Natural killer cell (primary cell): ENCODE measurements at regions not wholly inside any gene's neighbourhood (a gene's known extent, or its start where the extent isn't known, plus 50 kb on each side); places are given as distances from the start of the nearest gene placed in this dataset.
"Not testable (repeated sequence)": the region's sequence is repeated elsewhere in the genome, so short reads cannot be mapped to it uniquely, and the experiment has no call there.

Experiments
- ATAC-seq, 3 donors: fragments of 150-1000 bp in 2 of 3; fragments of 200-7000 bp in 1 of 3; cut with Tn5 transposase; 1 replicate in 1 of 3; 2 replicates in 2 of 3; pipeline ENCODE4 v1.10.0; 2021; ENCODE audit warnings: mild to moderate bottlenecking in 2 of 3, moderate library complexity in 2 of 3
- DNase-seq, 2 donors: peaks; one replicate each; pipeline versions ENCODE4 v3.0.0 to v3.0.0-alpha.2; 2013 to 2021; ENCODE audit warnings: mixed read lengths in 1 of 2
- H3K27ac ChIP-seq: one replicate; pipeline ENCODE4 v1.5.1; 2013; ENCODE audit warnings: mild to moderate bottlenecking, low read length
- H3K27me3 ChIP-seq: one replicate; pipeline ENCODE4 v1.6.1; 2013; ENCODE audit warnings: low read length; ENCODE audit not compliant: control insufficient read depth, insufficient read depth
- H3K36me3 ChIP-seq: one replicate; pipeline ENCODE4 v1.6.1; 2013; ENCODE audit warnings: low read length; ENCODE audit not compliant: control insufficient read depth, insufficient read depth
- H3K4me1 ChIP-seq: one replicate; pipeline ENCODE4 v1.6.1; 2013; ENCODE audit warnings: low read length; ENCODE audit not compliant: control insufficient read depth, insufficient read depth
- H3K4me3 ChIP-seq: one replicate; pipeline ENCODE4 v1.5.1; 2013; ENCODE audit warnings: low read length
- H3K9me3 ChIP-seq: one replicate; pipeline ENCODE4 v1.6.1; 2013; ENCODE audit warnings: low read length; ENCODE audit not compliant: control insufficient read depth, insufficient read depth
- H3K27ac Mint-ChIP-seq, 2 donors: one replicate each; pipeline ENCODE4 v1.8.0; 2022; ENCODE audit warnings: mild to moderate bottlenecking in 2 of 2, mixed read lengths in 2 of 2, moderate library complexity in 1 of 2
- H3K27me3 Mint-ChIP-seq, 2 donors: one replicate each; pipeline ENCODE4 v1.8.0; 2022; ENCODE audit warnings: low read depth in 2 of 2, mixed read lengths in 2 of 2
- H3K36me3 Mint-ChIP-seq: one replicate; pipeline ENCODE4 v1.8.0; 2022; ENCODE audit warnings: mixed read lengths
- H3K4me1 Mint-ChIP-seq, 2 donors: one replicate each; pipeline ENCODE4 v1.8.0; 2022; ENCODE audit warnings: mixed read lengths in 2 of 2
- H3K4me3 Mint-ChIP-seq: one replicate; pipeline ENCODE4 v1.8.0; 2022; ENCODE audit warnings: mild to moderate bottlenecking, moderate library complexity, mixed read lengths
- H3K9me3 Mint-ChIP-seq, 2 donors: one replicate each; pipeline ENCODE4 v1.8.0; 2022; ENCODE audit warnings: mixed read lengths in 2 of 2
- WGBS: methylation state at CpG from one replicate; pipeline ENCODE4 v1.1.7; 2013; ENCODE audit warnings: missing lambda C conversion rate; ENCODE audit not compliant: insufficient coverage; 5-methylcytosine and 5-hydroxymethylcytosine counted together
- intact Hi-C: fragments of 100-400 bp; cut with micrococcal nuclease; formaldehyde crosslinking; loops from one replicate; pipeline ENCODE4 v1.14.2; 2022
- TF ChIP-seq, protein P1 (sequence below): fragments of 200-600 bp; IDR thresholded peaks from one replicate; pipeline ENCODE4 v1.8.0; 2022; ENCODE audit warnings: antibody characterized with exemption

DNA sequence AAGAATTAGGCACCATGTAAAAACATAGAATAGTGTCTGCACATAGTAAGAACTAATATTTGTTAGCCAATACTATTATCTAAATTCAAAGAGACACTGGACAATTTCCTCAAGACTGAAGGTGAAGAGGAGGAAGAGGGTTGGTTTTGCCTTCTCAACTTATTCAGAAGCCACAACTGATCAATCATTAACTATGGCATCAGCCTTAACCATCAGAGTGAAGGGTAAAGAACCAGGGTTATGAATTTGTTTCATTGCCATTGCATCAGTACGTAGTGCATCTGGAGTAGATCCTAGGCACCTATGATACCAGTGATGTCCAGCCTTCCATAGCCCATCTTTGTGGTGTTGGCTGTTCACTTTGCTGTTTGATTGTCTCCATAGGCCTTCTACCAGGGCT lies 421.7 kb upstream of the DEPDC1 start:
- ATAC-seq (no peak), DNase-seq (no peak)
- 0% methylated on average over 1 of the region's 1 CpG for WGBS
- H3K27me3 ChIP-seq: no peaks in the 10 kb centered on the region
- no peaks in the 10 kb centered on the region for H3K4me1 ChIP-seq
- no peaks in the 10 kb centered on the region for H3K36me3 ChIP-seq
- no peak overlapping the region for H3K4me3 Mint-ChIP-seq
- no peaks in the 10 kb centered on the region for H3K9me3 ChIP-seq
- H3K36me3 Mint-ChIP-seq: no peaks in the 10 kb centered on the region
- H3K27me3 Mint-ChIP-seq: no peaks in the 10 kb centered on the region
- H3K4me1 Mint-ChIP-seq: no peaks in the 10 kb centered on the region
- peaks cover 6 to 14% of the 10 kb centered on the region in 2 donors for H3K9me3 Mint-ChIP-seq
- H3K27ac Mint-ChIP-seq: no peak overlapping the region
- TF ChIP-seq, protein P1, sequence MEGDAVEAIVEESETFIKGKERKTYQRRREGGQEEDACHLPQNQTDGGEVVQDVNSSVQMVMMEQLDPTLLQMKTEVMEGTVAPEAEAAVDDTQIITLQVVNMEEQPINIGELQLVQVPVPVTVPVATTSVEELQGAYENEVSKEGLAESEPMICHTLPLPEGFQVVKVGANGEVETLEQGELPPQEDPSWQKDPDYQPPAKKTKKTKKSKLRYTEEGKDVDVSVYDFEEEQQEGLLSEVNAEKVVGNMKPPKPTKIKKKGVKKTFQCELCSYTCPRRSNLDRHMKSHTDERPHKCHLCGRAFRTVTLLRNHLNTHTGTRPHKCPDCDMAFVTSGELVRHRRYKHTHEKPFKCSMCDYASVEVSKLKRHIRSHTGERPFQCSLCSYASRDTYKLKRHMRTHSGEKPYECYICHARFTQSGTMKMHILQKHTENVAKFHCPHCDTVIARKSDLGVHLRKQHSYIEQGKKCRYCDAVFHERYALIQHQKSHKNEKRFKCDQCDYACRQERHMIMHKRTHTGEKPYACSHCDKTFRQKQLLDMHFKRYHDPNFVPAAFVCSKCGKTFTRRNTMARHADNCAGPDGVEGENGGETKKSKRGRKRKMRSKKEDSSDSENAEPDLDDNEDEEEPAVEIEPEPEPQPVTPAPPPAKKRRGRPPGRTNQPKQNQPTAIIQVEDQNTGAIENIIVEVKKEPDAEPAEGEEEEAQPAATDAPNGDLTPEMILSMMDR: no peak
- no peak overlapping the region for H3K4me3 ChIP-seq
- H3K27ac ChIP-seq: no peak overlapping the region
- intact Hi-C loops: no loop called here

DNA sequence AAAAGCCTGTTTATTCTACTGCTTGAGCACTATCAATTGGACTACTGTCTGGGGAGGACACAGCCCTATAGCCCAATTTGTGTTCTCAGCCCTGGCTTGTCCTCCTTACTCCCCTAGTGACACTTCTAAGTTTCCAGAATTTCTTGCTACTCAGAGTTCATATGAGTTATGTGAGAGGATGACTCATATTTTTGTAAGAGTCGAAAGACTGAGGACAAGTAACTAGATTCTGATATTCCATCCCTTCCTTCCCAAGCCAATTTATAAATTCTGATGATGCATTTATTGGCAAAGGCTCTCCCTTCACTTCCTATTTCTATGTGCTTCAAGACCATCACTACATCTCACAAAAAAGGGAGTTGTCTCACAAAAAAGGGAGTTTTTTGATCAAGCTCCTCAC lies 422.2 kb upstream of the DEPDC1 start:
- no peaks in the 10 kb centered on the region for H3K9me3 ChIP-seq
- TF ChIP-seq, protein P1: no peak
- DNase-seq: no peak
- H3K27ac Mint-ChIP-seq: no peak overlapping the region
- no peak overlapping the region for H3K4me3 ChIP-seq
- H3K36me3 Mint-ChIP-seq: no peaks in the 10 kb centered on the region
- H3K27ac ChIP-seq: no peak overlapping the region
- no peaks in the 10 kb centered on the region for H3K36me3 ChIP-seq
- H3K4me1 ChIP-seq: no peaks in the 10 kb centered on the region
- ATAC-seq: no peak
- no peaks in the 10 kb centered on the region for H3K4me1 Mint-ChIP-seq
- intact Hi-C loops: no loop called here
- no peaks in the 10 kb centered on the region for H3K27me3 ChIP-seq
- no peaks in the 10 kb centered on the region for H3K27me3 Mint-ChIP-seq
- peaks cover 6 to 13% of the 10 kb centered on the region in 2 donors for H3K9me3 Mint-ChIP-seq
- 100% methylated on average over 1 of the region's 1 CpG for WGBS
- H3K4me3 Mint-ChIP-seq: no peak overlapping the region

DNA sequence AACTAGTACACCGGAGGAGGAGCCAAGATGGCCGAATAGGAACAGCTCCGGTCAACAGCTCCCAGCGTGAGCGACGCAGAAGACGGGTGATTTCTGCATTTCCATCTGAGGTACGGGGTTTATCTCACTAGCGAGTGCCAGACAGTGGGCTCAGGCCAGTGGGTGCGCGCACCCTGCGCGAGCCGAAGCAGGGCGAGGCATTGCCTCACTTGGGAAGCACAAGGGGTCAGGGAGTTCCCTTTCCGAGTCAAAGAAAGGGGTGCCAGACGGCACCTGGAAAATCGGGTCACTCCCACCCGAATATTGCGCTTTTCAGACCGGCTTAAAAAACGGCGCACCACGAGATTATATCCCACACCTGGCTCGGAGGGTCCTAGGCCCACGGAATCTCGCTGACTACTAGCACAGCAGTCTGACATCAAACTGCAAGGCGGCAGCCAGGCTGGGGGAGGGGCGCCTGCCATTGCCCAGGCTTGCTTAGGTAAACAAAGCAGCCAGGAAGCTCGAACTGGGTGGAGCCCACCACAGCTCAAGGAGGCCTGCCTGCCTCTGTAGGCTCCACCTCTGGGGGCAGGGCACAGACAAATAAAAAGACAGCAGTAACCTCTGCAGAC lies 426.7 kb upstream of the DEPDC1 start:
- WGBS: 92% methylated on average over 24 of the region's 30 CpGs
- ATAC-seq, H3K27me3 Mint-ChIP-seq, H3K4me3 Mint-ChIP-seq, H3K27me3 ChIP-seq, intact Hi-C loops, H3K9me3 Mint-ChIP-seq, H3K4me1 Mint-ChIP-seq, H3K27ac ChIP-seq, H3K36me3 ChIP-seq, H3K4me1 ChIP-seq, DNase-seq, H3K36me3 Mint-ChIP-seq, H3K9me3 ChIP-seq, H3K27ac Mint-ChIP-seq, H3K4me3 ChIP-seq: not testable (repeated sequence)

DNA sequence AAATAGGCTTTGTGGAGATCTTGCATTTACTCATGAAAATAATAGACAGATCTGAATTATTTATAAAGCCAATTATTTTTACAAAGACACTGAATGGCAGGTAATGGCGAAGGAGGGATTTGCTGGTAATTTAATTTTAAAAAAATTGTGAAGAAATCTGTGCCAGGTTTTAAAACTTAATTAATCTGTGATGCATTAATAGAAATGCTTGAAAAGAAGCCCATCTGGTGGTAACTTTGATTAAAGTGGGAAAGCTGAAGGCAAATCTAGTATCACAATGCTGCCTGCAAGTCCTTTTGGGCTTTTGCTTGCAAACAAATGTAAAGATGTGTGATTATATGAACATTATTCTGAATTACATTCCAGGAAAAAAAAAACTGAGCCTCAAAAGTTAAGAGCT lies 433.2 kb upstream of the DEPDC1 start:
- H3K27me3 Mint-ChIP-seq: no peaks in the 10 kb centered on the region
- ATAC-seq: no peak
- no peaks in the 10 kb centered on the region for H3K27me3 ChIP-seq
- H3K36me3 Mint-ChIP-seq: no peaks in the 10 kb centered on the region
- H3K4me3 ChIP-seq: no peak overlapping the region
- no peaks in the 10 kb centered on the region for H3K4me1 Mint-ChIP-seq
- no peaks in the 10 kb centered on the region for H3K36me3 ChIP-seq
- H3K27ac Mint-ChIP-seq: no peak overlapping the region
- no peak overlapping the region for H3K27ac ChIP-seq
- 71% methylated on average over 1 of the region's 1 CpG for WGBS
- no peaks in the 10 kb centered on the region for H3K9me3 ChIP-seq
- TF ChIP-seq, protein P1: no peak
- no peaks in the 10 kb centered on the region for H3K4me1 ChIP-seq
- H3K4me3 Mint-ChIP-seq: no peak overlapping the region
- no peak for DNase-seq
- intact Hi-C loops: no loop called here
- H3K9me3 Mint-ChIP-seq: peaks cover 5% of the 10 kb centered on the region in 2 donors
